ENCODE measurements at regions not wholly inside any gene's neighbourhood (a gene's known extent, or its start where the extent isn't known, plus 50 kb on each side); places are given as distances from the start of the nearest gene placed in this dataset.

GRCh38 chr11:112464949-112465348 lies 204.3 kb upstream of the PLET1 start:
- no peak for TF ChIP-seq CTCF (IDR thresholded peaks at IDR 0.05; ENCODE audit: borderline replicate concordance, insufficient read depth, low read depth, low read length)
- no peak overlapping the region for H3K4me3 ChIP-seq (ENCODE audit: low read depth, low read length)

DNA sequence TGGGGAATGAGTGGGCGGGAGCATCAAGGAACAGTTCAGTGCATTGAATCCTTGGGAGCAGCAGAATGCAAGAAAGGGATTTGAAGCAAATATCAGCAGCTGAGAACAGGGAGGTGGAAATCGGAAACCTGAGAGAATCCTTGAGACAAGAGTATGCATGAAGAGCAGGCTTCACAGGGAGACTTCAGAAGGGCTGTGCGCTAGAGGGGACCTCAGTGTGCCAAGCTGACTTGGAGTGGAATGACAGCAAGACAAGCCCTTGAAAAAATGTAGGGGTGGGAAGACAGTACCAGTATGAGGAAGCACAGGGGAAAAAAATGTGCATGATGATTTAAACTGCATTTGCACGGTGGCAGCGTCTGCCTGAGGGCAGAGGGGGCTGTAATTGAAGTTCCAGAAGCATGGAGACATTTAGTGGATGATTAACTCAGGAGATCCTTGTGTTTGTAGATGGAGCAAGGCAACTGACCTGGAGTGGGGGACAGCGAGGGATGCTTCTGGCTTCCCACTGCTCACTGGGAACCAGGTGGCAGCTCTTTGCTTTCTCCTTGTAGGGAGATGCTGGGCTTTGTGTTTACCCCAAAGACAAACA lies 204.9 kb upstream of the PLET1 start:
- H3K4me3 ChIP-seq (ENCODE audit: low read depth, low read length): no peak overlapping the region
- no peak for TF ChIP-seq CTCF (IDR thresholded peaks at IDR 0.05; ENCODE audit: borderline replicate concordance, insufficient read depth, low read depth, low read length)

DNA sequence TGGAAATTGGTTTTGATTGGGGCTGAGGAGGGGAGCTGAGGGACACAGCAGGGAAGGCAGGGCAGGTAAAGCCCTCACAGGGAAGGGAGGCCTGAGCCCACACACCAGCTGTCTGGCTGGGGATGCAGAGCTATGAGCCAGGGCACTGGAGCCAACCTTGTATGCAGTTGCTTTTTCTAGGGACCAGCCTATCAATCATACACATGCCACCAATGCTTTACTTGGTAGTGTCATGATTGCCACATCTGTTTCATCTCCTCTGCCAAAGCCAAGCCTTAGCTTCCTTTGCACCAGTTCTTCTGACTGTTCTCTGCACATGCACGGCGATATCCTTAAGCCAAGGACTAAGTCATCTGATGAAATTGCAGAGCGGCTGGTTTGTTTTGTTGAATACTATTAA lies 207.1 kb upstream of the PLET1 start:
- no peak for TF ChIP-seq CTCF (IDR thresholded peaks at IDR 0.05; ENCODE audit: borderline replicate concordance, insufficient read depth, low read depth, low read length)
- no peak overlapping the region for H3K4me3 ChIP-seq (ENCODE audit: low read depth, low read length)

GRCh38 chr11:112469376-112469775 lies 208.7 kb upstream of the PLET1 start:
- no peak for TF ChIP-seq CTCF (IDR thresholded peaks at IDR 0.05; ENCODE audit: borderline replicate concordance, insufficient read depth, low read depth, low read length)
- no peak overlapping the region for H3K4me3 ChIP-seq (ENCODE audit: low read depth, low read length)

DNA sequence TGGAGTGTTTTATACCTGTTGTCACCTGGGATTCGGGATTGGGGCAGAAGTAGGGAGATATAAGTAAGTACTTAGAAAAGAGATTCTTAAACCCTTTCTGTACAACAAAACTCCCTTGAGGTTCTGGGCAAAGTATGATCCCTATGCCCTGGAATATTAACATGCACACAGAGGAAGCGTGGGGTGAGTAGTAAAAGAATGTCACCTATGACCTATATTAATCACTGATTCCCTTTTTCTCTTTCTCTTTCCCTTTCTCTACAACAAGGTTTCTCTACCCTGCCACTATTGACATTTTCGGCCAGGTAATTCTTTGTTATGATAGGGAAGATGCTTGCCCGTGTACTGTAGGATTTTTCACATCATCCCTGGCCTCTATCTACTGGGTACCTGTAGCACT lies 209.7 kb upstream of the PLET1 start:
- TF ChIP-seq CTCF (IDR thresholded peaks at IDR 0.05; ENCODE audit: borderline replicate concordance, insufficient read depth, low read depth, low read length): no peak
- no peak overlapping the region for H3K4me3 ChIP-seq (ENCODE audit: low read depth, low read length)

DNA sequence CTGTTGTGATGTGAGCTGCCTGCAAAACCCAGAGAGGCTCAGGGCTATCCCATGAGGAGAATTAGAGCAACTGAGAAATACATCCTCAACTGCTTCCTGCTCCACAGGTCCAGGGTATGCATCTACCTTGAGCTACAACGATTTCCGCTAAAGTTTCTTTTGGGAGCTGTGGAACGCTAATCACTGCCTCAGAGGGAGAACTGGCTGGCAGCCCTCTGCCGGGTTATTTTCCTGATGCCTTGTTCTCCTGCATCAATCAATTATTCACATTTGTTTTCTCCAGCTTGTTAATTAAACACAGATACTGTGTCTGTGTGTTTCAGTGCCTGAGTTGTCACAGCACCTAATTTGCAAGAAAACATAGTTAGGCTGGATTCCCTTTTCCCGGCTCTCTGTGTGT lies 211.1 kb upstream of the PLET1 start:
- H3K4me3 ChIP-seq (ENCODE audit: low read depth, low read length): no peak overlapping the region

More for the DNA sequence above, 211.1 kb upstream of the PLET1 start:
- TF ChIP-seq CTCF (IDR thresholded peaks at IDR 0.05; ENCODE audit: borderline replicate concordance, insufficient read depth, low read depth, low read length): no peak
